ENCODE measurements at regions not wholly inside any gene's neighbourhood (a gene's known extent, or its start where the extent isn't known, plus 50 kb on each side); places are given as distances from the start of the nearest gene placed in this dataset.

DNA sequence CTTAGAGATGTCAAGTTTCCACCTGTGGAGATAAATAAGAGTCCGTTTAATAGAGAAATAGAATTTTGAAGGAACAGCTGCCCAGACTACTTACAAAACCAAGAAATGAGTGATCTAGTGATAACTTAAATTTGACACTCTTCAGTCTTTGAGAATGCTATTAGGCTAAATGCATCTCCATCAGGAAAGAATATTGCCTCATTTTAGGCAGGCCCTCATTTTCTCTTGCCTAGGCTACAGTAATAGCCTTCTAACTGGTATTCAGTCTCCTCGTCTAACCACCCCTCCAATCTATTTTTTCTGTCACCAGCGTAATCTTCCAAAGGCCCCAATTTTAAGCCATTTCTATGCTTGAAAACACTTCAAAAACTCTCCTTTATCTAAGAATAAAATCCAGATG, 537.8 kb upstream of the CA10 start:
- no peak for DNase-seq

DNA sequence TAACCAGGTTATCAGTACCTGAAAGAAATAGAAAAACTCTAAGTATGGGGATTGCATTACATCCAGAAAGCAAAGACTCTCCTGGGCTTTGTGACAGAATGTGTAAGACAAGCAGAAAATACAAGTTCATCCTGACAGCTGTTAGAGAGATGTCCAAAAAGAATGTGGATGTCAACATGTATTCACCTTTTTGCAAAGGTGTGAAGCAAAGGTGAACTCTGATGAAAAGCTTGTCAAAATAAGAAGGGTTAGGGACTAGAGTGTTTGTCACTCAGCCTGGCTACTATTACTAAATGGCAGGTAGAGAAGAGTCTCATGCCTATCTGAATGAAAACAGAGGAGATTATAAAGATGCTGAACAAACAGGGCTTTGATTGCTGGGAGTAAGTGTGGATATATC, 527.6 kb upstream of the CA10 start:
- DNase-seq = no peak

DNA sequence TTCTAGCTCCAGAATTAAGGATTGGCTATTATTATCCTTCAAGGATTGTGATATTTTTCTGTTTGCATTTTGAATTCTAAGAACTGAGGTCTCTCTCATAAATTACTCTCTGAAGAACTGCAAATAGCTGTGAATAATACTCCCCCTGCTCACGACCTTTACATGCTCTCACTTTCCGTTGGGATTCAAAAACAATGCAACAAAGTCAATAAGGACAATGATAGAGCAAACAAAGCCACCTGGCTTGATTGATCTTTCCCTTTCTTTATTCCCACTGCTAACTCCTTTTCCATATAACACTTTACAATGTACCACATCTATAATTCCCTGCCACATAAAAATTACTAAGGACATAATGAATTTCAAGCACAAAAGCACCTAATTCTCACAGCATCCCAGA, 523.0 kb upstream of the CA10 start:
- no peak for DNase-seq

DNA sequence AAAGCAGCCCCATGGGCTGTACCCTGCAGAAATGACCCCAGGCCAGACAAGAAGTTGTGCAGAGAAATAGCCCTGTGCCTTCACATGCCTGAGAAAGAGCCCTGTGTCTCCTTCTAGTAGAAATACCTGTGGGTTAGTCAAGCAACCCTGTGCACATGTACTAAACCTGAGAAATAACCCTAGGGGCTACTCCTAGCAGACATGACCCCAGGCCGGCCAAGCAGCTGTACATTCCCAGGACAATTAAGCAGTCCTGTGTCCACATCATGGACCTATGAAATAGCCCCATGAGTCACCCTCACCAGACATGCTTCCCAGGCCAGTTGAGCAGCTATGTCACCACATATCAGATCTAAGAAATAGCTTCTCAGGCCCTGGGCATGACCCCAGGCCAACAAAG, 519.7 kb upstream of the CA10 start:
- no peak for DNase-seq

DNA sequence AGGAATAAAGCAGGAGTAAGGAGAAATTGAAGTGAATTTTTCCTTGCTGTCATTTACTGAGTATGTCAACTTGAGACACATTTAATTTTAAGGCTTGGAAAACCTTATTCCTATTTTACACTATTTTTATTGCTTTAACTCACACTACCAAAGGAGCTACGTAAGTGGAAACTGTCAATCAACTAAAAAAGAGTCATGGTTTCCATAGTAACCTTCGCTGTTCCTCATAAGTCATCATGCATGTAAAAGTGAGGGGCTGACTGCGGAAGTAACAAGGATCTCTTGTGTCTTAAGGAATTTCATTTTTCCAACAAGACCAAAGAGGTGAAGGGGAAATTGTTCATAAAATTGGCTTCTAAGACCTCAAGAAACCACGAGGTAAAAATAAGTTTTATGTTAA, 516.2 kb upstream of the CA10 start:
- no peak for DNase-seq

DNA sequence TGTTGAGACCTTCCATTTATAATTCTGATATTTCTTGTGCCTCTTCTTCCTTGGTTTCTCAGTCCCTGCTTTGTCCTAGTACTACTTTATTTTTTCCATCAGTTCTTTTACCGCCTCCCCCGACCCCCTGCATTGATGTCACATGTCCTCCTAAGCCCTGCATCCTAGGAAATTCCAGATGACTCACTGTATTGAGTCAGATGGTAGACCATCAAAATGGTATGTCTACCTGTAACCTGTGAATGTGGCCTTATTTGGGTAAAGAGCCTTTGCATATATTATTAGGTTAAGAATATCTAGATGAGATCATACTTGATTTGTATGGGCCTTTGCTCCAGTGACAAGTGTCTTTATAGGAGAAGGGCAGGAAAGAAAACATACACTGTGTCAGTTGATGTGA, 515.3 kb upstream of the CA10 start:
- no peak for DNase-seq

DNA sequence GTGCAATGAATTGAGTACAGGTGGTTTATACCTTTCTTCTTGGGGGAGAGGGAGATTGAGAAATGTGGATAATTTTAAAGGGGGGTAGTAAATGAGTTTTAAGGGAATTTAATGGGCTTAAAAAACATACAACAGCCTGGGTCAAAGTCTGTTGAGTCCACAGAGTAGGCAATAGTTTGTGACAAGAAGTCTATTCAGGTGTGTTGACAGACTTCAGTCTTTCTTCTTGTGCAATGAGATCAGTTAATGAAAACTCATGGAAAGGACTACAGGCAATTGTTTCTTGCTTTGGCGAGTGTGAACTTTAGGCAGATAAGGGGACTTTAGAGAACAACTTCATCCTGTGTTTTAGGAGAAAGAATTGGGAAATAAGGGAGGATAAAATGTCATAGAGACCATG, 507.8 kb upstream of the CA10 start:
- DNase-seq = no peak

DNA sequence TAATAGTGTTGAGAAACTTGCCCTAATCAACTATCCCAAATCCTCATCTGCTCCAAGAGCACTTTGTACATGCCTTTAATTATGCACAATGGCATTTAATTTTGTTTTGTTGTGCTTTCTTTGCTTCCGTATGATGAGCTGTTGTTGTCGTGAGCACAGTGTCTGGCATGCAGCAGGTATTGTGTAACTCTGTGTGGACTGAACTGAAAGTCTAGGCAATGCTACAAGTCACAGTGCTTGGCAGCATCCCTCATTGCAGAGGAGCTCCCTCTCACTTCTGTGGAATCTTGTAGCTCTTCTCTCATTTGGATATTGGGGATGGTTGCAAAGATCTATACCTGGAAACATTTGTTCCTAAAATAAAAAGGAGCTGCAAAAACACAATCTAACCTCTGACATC, 502.2 kb upstream of the CA10 start:
- DNase-seq = no peak

DNA sequence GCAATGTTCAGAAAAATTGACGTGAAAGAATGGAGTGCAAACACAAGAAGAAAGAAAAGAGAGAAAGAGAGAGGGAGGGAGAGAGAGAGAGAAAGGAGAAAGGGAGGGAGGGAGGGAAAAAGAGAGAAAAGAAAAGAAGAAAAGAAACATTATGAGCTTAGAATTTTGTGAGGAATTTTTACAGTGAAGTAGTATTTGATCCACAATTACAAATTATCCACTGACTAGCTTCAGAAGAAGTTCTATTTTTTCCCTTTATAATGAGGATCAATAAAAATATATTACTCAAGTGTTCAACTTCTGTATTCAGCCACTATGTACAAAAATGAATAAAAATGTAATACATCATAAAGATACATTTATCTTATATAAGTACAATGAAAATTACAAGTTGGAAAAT, 494.5 kb upstream of the CA10 start:
- no peak for DNase-seq

DNA sequence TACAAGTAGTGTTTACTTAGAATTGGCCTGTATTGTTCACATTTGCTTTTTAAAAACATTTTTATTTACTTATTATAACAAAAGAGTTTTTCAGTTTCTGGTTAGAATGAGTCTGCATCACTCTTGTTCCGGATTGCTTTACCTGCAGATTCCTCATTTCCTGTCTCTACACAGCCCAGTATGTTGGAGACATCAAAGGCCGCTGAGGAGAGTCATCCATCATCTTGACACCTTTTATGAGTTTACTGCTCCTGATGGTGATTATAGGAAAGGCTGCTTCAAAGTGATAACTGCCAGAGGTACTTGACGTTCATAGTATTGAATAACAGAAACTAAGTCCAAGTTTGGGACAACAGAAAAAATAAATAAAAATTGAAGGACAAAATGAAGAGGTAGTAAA, 490.5 kb upstream of the CA10 start:
- peak in 1 of 2 experiments; percentile 26 for DNase-seq

DNA sequence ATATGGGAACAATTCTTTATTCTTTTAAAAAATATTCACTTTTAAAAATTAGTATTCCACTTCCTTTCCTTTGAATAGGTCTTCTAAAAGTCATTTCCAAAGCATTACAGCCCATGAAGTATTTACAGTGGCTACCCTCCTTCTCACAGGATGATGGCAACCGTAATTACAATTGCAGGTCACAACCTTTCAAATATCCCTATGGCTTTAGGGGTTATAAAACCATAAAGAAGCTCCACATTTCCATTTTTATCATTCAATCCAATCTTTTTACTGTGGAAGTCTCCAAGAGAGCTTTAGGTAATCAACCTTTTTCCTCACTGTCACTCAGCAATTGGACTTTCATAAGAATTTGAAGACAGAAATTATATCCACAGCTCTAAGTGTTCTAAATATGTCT, 488.9 kb upstream of the CA10 start:
- no peak for DNase-seq

DNA sequence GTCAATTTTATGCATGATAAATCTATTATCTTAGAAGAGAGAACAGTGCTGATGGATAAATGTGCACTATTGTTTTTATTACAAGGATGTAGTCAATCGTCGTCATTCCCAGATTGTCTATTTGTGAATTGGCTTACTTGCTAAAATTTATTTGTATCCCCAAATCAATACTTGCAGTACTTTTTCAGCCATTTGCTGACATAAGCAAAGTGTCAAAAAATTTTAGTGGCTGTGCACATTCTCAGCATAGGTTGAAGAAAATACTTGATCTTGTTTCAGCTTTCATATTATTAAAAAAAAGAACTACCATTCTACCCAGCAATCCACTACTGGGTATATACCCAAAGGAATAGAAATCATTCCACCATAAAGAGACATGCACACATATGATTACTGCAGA, 477.9 kb upstream of the CA10 start:
- no peak for DNase-seq

DNA sequence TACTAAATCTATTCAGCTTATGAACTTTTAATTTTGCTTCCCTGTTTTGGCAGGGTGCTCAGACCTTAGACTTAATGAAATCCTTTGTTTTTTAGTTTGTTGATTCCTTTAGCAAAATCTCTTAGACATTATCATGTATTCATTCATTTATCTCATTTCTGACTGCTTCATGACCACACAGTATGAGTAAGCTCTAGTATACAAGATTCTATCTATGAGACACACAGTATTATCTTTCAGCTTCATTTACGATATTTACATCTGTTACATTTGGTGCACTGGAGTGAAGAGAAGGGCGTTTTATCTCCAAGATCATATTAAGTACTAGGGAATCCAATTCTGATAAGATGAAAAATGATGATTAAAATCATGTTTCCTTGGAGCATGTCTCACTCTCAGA, 448.1 kb upstream of the CA10 start:
- DNase-seq = no peak

DNA sequence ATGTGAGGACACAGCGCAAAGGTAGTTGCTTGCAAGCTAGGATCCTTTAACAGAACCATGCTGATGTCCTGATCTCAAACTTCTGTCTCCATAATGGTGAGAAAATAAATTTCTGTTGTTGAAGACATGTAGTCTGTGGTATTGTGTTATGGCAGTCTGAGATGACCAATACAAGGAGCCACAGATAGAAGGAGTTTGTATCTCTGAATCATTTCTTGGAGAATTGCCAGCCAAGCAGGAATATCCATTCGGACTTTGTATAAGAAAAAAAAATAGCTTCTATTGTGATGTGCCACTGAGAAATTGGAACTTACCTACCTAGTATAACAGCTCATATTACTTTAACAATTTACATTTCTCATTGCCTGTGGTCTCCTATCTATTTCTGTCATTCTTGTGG, 447.6 kb upstream of the CA10 start:
- DNase-seq = no peak

DNA sequence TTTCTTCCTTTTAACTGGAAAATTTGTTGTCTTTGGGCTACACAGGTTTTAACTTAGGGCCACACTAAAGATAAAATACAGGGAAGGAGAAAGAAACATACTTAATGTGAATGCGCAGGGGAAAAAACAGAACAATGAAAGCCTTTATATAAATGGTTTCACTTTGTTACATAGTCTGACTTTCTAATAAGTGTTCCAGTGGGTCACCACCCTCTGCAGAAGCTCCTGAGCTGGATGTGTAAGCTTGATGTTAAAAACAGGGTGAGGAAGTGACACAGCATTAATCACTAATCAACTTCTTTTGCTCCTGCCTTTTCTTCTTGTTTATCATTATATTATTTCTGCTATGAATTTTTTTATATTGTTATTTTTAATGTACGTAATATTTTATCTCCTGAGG, 445.6 kb upstream of the CA10 start:
- DNase-seq = no peak

DNA sequence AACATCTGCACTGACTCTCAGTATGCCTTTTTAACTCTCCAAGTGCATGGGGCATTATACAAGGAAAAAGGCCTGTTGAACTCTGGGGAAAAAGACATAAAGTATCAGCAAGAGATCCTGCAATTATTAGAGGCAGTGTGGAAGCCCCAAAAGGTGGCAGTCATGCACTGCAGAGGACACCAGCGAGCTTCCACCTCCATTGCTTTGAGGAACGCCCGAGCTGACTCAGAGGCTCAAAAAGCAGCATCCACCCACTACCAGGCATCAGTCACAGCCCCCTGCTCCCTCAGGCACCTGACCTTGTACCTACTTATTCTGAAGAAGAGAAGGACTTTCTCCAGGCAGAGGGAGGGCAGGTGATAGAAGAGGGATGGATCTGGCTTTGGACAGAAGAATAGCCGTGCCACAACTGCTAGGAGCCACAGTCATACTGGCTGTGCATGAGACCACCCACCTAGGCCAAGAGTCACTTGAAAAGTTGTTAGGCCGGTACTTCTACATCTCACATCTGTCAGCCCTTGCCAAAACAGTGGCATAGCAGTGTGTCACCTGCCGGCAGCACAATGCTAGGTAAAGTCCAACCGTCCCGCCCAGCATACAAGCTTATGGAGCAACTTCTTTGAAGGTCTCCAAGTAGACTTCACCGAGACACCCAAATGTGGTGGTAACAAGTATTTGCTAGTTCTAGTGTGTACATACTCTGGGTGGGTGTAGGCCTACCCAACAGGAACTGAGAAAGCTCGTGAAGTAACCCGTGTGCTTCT, 439.1 kb upstream of the CA10 start:
- DNase-seq = peak in 1 of 2 experiments; percentile 30

DNA sequence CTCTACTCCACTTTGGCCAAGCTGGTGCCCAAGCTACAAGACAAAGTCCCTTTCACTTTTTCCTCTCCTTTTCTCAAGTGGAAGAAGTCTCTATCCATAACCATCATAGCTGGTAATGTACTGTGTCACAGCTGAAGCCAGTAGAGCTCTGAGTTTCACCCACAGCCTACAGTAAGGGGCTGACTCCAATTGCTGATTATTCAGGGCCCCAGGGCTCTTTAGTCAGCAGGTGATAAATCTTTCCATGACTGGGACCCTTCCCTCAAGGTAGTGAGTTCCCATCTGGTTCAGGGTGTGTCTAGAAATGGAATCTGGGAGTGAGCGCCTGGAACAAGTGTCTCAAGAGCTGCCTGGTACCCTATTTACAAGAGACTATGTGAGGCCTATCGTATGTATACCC, 436.0 kb upstream of the CA10 start:
- DNase-seq = no peak

DNA sequence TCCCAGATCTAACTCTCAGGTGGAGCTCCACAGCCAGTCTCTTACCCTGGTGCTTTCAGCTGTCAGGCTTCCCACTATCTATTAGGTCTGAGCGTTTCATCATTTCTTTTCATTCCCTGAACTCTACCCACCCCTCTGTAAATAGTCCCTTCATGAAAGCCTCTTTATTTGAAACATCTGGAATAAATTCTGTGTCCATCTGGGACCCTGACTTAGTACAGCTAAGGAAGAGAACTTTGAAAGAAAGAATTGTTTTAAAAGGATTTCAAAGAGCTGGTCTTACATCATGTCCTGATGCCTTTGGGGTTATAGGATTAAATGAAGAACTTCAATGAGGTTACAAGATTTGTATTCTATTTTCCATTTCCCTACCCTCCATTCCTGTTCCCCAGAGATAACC, 388.5 kb upstream of the CA10 start:
- no peak for DNase-seq

DNA sequence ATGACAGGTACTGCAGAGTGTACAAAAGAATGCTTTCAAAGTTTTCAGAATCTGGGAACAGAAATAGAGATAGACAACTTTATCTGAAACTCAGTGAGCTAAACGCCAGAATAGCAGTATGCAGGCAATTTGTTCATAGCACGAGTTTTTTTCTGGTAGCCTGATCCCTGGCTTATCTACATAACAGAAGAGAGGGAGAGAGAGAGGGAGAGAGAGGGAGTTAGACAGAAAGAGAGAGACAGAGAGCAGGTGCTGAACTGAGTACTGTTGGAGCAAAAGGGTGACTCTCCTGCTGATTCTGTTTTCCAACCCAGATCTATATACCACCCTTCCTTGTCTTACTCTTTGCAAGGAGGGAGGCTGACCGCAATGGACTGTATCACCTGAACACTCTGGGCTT, 388.0 kb upstream of the CA10 start:
- DNase-seq = no peak

DNA sequence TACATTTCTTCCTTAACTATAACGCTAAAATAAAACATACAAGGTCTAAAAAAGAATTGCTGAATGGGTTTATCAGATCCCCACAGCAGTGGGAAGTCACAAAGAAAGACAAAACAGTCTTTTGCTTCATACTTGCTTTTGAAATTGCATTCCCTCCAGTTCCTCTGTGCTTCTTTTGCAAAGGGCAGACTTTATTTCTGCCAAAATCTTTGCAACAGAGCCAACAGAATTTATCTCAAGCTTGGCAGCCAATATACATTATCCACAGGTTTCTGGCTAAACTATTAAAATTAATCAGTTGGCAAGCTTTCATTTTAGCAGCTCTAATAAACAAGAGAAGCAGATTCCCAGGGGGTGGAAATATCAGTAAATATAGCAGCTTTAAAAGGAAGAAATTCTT, 378.9 kb upstream of the CA10 start:
- no peak for DNase-seq

DNA sequence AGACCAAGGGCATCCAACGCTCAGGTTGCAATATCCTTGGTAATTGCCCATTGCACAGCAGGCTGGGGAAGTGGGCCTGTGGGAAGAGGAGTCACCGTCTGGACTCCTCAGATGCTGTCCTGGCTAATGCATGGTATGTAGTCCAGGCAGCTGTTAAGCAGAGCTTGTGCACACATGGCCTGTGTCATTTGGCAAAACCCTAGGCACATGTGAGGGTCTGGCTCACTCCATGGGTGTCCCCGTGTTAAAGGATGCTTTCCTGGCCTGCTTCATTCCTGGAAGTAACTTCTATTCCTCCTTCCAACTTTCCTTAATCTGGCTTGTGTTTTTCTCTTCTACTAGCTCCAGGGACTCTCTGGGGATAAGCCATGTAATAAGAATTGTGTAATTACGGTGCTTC, 378.0 kb upstream of the CA10 start:
- DNase-seq = peak in 1 of 2 experiments; percentile 46

DNA sequence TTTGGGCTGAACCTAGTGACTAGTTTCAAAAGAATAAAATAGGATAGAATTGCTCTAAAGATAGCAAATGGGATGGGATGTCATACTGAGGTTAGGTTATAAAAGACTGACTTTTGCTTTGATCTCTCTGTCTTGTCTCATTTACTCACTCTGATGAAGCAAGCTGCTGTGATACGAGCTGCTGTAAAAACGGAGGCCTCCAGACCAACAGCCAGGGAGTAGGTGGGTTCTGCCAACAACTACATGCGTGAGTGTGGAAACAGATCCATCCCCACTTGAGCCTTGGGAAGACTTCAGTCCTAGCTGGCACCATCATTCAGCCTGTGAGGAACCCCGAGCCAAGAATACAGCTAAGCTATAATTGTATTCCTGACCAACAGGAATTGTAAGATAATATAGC, 373.9 kb upstream of the CA10 start:
- DNase-seq = no peak

DNA sequence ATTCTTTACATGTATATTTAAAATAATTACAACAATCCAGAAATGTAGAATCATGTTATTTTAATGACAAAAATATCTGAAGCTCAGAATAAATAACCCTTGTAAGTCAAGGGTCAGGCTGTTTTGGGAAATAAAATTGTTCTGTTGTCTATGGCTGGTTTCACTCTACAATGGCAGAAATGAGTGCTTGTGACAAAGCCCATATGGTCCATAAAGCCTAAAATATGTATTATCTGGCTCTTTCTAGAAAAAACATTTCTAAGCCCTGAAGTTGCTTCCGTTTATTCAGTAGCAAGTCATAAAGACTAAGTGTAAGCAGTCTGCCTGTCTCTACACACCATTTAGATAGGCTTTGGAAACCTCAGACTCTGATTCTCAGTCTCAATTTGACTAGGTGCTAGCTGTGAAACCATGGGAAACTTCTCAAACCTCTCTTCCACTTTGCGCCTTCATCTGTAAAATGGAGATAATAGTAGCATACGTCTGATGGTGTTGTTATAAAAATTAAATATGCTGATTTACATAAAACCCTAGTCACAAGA, 365.7 kb upstream of the CA10 start:
- no peak for DNase-seq

DNA sequence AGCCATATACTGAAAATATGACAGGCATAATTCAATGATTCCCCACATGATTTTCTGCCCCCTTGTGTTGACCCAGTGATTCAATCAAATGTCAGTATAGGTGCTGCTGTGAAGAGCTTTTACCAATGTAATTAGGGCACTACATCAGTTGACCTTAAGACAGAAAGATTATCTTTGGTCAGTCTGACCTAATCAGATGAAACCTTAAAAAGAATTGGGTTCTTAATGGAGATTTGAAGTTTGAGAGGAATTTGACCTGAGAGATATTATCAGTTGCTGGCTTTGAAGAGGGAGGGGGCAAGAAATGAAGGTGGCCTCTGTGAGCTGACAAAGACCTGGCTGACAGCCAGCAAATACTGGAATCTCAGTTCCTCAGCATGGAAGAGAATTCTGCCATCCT, 358.7 kb upstream of the CA10 start:
- no peak for DNase-seq

DNA sequence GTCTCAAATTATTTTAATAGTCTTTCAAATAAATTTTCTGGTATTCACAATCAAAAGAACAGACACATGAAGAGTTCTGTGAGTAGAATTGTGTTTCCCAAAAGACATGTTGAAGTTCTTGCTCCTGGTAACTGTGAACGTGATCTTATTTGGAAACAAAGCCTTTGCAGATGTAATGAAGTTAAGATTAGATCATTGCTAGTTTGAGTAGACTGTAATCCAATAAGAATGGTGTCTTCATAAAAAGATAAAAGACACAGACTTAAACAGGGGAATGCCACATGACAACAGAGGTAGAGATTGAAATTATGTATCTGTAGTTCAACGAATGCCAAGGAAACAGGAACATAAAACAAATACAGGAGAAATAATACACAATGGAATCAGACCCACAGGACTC, 357.4 kb upstream of the CA10 start:
- DNase-seq = no peak
